NCI-H460 (cell line): ENCODE measurements at regions not wholly inside any gene's neighbourhood (a gene's known extent, or its start where the extent isn't known, plus 50 kb on each side); places are given as distances from the start of the nearest gene placed in this dataset.

ENCODE experiments used
- DNase-seq: peaks from one replicate; pipeline ENCODE4 v3.0.0-alpha.2; 2016; ENCODE audit warnings: low read depth; ENCODE audit errors: extremely low read depth

DNA sequence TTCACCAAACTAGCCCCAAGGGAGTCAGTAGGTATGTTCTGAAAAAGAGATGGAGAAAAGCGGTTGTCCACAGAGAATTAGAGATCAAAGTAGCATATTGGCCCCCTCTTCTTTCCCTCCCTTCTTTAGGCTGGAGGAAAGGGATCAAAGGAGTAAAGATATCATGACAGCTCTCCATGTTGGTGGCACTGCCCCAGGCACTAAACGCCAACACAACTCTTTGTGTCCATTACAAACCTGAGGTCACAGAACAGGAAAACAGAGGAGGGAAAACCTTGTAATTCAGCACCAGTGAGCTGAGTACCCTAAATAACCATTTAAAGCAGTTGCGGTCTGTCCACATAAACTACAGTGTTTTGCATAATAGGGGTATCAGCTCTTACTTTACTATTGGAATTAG lies 113.0 kb upstream of the TFAP2D start:
- no peak for DNase-seq

DNA sequence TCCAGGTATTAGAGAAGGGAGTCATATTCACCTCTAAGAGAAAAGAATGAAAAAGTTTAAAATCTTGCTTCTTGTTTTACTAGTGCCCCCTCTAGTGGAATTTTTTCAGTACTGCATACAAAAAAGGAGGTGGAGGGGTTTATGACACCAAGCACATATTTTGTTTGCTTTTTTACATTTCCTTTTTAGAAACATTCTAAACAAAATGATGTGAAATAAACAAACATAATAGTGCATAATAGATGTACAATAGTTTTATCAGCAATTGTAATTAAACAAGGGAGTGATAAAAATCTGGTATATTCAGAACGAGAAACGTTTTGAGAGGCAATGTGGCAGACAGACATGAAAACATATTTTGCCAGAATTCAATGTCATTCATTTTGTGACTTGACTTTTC lies 111.0 kb upstream of the TFAP2D start:
- DNase-seq, result peak; percentile 27

DNA sequence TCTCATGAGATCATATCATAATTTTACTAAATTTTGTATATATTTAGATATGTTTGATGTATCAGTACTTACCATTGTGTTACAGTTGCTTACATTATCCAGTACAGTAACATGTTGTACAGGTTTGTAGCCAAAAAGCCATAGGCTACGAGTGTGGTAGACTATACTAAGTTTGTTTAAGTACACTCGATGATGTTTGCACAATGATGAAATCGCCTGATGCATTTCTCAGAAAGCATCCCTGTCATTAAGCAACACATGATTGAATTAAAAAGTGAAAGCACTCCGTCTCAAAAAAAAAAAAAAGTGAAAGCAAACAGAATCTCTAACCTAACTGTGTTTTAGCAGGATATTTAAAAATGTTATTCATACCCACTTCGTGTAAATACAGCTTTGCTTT lies 104.9 kb upstream of the TFAP2D start:
- DNase-seq, result no peak

DNA sequence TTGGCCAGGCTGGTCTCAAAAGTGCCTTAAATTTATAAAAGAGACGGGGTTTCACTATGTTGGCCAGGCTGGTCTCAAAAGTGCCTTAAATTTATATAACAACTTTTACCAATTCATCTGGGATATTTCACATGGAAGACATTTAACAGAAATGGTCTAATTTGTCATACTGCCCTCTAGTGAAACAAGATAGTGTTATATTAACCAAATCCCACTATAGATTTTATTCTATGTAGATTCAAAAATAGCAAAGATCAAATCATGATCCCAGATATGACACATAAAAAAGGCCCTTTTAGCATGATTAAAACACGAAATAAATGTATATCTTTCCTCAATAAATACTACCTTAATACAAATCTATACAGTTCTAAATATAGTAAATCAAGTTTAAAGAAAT lies 102.8 kb upstream of the TFAP2D start:
- DNase-seq, result no peak

DNA sequence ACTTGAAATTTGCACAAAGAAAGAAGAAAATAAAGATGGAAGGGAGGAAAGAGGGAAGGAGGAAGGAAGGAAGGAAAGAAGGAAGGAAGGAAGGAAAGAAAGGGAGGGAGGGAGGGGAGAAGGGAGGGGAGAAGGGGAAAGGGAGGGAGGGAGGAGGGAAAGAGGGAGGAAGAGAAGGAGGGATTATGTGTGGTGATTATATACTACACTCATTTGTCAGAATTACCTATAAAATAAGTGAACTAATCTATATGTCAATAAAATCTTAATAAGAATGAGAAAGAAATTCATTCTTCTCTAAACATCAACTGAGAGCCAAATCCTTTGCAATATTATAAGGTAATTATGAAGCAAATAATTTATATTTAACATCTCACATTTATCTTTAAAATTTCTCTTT lies 77.9 kb upstream of the TFAP2D start:
- no peak for DNase-seq

DNA sequence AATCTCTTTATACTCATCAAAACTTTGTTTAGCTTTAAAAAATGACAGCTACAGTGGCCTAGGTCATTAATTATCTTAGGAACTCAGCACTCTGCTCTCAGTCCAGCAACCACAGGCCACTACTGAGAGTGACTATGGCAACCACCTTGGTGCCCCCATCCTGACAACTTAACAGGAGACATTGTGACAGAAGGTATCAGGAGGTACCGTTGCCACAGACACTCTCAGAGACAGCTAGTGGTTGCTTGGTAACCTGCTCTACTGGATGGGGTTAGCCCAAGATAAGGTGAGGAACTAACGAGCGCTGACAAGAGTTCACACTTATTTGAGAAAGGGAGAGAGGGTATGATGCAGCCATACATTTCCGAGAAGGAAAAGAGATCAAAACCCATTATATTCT lies 76.1 kb upstream of the TFAP2D start:
- no peak for DNase-seq

DNA sequence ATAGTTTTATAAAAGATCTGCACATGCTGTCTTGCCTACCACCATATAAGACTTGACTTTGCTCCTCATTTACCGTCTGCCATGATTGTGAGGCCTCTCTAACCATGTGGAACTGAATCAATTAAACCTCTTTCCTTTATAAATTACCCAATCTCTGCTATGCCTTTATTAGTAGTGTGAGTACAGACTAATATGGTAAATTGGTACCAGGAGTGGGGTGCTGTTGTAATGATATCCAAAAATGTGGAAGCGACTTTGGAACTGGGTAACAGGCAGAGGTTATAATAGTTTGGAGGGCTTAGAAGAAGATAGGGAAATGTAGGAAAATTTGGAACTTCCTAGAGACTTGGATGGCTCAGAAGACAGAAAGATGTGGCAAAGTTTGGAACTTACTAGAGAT lies 64.2 kb upstream of the TFAP2D start:
- DNase-seq, result no peak

DNA sequence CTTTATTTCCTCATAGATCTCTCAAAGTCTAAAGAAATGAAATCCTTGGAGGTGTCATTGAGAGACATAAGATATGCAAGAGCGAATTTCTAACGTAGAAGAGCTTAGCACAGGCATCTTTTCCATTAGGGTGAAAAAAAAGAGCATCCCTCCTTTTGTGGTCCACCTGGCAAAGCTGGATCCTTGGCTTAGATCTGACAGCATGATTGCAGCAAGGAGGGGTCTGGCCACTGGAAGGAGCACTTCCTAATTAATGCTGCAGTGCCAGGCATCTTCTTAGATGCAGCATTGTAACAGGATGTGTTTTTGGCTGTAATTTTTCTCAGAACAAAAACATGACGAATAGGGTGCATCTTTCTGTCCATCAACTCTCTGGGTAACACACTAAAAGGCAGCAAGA lies 60.1 kb upstream of the TFAP2D start:
- no peak for DNase-seq

DNA sequence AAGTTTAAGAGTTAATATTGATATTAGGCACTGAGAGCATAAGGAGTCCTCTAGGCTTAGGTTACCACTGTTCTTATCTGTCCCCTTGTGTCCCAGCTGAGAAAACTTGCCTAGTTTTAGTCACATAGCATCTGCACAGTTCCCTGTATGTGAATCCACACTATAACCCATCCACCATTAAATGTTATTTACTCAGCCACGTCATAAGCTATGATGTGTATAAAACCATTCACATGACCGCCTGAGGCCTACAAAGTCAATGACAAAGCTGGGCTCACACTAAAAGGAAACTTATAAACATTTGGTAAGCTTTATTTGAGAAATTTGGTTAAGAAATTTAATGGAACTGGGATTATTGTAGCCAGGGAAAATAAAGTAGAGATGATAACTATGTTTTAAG lies 59.2 kb upstream of the TFAP2D start:
- DNase-seq, result no peak

DNA sequence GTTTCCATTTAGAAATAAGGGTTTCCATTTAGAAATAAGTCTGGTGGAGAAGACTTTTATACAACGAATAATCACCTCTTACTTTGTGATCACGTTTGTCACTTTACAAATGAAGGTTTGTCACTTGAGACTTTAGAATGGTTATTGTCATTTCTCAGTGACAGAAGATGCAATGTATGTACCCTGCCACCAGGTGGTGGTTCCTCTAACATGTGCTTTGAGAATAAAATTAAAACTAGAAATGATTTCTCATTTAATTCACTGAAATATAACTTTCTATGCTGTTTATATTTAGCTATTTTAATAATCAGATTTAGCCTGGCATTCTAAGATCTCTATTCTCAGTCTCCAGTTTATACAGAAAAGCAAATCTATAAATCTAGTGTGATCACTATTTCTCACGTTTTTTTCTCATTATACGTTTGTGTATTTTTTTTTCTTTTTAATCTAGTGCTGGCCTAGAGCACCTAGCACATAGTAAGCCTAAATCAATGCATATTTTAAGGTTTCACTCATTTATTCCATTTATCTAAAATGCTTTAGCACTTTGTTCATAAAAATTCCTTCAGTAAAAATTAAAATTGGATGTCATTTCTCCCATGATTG lies 57.4 kb upstream of the TFAP2D start:
- DNase-seq, result peak; percentile 4

DNA sequence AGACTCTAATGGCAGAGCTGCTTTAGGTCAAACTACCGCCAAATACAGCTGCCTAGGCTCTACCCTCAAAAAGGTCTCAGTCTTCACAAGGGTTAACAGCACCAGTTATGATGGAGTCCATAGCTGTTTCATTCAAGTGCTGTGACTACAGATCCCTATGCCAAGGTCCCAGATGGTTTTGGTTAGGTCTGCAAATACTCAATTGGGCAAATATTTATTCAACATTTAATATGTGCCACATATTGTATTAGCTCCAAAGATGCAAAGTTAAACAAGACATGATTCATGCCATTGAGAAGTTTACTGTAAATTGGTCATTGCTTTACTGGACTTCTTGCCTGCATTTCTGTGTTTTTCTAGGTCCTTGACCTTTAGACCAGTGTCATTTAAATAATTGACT lies 55.8 kb upstream of the TFAP2D start:
- DNase-seq, result no peak

DNA sequence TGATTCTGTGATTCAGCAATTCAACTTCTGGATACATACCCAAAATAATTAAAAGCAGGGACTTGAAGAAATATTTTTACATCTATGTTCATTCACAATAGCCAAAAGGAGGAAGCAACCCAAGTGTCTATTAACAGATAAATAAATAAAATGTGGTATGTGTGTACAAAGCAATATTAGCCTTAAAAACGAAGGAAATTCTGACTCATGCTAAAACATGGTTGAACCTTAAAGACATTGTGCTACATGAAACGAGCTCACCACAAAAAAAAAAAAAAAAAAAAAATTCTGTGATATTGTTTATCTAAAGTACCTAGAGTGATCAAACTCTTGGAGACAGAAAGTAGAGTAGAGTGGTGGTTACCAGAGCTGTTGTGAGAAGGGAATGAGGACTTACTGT lies 54.8 kb upstream of the TFAP2D start:
- DNase-seq, result no peak

DNA sequence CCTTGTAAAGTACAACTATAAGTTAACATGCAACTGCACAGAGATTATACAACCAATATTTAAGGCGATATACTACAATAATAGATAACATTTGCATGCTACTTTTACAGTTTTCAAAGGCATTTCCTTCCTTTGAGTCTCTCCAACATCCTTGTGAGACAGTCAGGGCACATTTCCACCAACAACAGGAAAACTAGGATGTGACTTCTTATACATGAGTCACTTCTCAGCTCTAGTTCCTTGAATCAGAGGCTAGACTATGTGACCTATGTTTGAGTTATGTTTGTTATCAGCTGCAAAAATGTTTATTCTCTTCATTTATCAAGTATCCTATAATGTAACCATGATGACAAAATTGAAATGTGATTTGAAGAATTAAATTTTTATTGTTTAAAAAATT lies 51.7 kb upstream of the TFAP2D start:
- DNase-seq, result no peak
